Upper lobe of left lung (tissue), 4 donors: ENCODE measurements at regions not wholly inside any gene's neighbourhood (a gene's known extent, or its start where the extent isn't known, plus 50 kb on each side); places are given as distances from the start of the nearest gene placed in this dataset.

ENCODE experiments used
- POLR2AphosphoS5 ChIP-seq, 2 donors: sonication (generic); formaldehyde crosslinking; IDR thresholded peaks; one replicate each; pipeline ENCODE4 v1.5.1; 2017; ENCODE audit warnings: antibody characterized with exemption in 2 of 2
- TF ChIP-seq, protein P1 (sequence below), 6 experiments: fragments of 450-650 bp in 4 of 6; fragments of 200-600 bp in 2 of 6; sonication (generic) in 2 of 6; IDR thresholded peaks; one replicate each; pipeline ENCODE4 v1.5.1; 2016 to 2019; ENCODE audit warnings: antibody characterized with exemption in 6 of 6

DNA sequence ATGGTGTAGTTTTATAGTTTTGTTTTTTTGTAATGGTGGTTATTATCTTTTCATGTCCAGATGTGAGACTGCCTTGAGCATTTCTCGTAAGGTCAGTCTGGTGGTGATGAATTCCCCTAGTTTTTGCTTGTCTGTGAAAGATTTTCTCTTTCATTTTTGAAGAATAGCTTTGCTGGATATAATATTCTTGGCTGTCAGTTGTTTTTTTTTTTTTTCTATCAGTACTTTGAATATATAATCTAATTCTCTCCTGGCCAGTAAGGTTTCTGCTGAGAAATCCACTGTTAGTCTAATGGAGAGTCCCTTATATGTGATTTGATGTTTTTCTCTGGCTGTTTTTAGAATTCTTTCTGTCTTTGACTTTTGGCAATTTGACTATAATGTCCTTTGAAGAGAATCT lies 106.9 kb downstream of the CARTPT start:
- no peak for TF ChIP-seq POLR2AphosphoS5 (IDR thresholded peaks at IDR 0.05)
- TF ChIP-seq, protein P1, sequence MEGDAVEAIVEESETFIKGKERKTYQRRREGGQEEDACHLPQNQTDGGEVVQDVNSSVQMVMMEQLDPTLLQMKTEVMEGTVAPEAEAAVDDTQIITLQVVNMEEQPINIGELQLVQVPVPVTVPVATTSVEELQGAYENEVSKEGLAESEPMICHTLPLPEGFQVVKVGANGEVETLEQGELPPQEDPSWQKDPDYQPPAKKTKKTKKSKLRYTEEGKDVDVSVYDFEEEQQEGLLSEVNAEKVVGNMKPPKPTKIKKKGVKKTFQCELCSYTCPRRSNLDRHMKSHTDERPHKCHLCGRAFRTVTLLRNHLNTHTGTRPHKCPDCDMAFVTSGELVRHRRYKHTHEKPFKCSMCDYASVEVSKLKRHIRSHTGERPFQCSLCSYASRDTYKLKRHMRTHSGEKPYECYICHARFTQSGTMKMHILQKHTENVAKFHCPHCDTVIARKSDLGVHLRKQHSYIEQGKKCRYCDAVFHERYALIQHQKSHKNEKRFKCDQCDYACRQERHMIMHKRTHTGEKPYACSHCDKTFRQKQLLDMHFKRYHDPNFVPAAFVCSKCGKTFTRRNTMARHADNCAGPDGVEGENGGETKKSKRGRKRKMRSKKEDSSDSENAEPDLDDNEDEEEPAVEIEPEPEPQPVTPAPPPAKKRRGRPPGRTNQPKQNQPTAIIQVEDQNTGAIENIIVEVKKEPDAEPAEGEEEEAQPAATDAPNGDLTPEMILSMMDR (IDR thresholded peaks at IDR 0.05), result no peak
